SK-N-MC (cell line): ENCODE measurements at regions not wholly inside any gene's neighbourhood (a gene's known extent, or its start where the extent isn't known, plus 50 kb on each side); places are given as distances from the start of the nearest gene placed in this dataset.
"Not testable (repeated sequence)": the region's sequence is repeated elsewhere in the genome, so short reads cannot be mapped to it uniquely, and the experiment has no call there.

Source experiments
- DNase-seq: peaks from one replicate; pipeline ENCODE4 v3.0.0-alpha.2; 2011; ENCODE audit warnings: low read depth, low spot score
- H3K27ac ChIP-seq: fragments of 200-600 bp; sonication (generic); 2 replicates; pipeline ENCODE4 v1.5.1; 2016; ENCODE audit warnings: mixed run types
- H3K36me3 ChIP-seq: fragments of 200-600 bp; sonication (generic); 2 replicates; pipeline ENCODE4 v1.6.1; 2017; ENCODE audit warnings: antibody characterized with exemption, low read length, mixed read lengths; ENCODE audit not compliant: insufficient read depth
- H3K4me3 ChIP-seq: fragments of 200-600 bp; sonication (generic); 2 replicates; pipeline ENCODE4 v1.5.1; 2016
- H3K9ac ChIP-seq: fragments of 200-600 bp; sonication (generic); 2 replicates; pipeline ENCODE4 v1.8.0; 2017; ENCODE audit warnings: mixed run types, mixed read lengths; ENCODE audit not compliant: insufficient read length
- H3K9me3 ChIP-seq: fragments of 200-600 bp; sonication (generic); 2 replicates; pipeline ENCODE4 v1.6.1; 2017; ENCODE audit warnings: low read depth, mild to moderate bottlenecking, antibody characterized with exemption, low read length, moderate library complexity, mixed read lengths
- EZH2 ChIP-seq: fragments of 200-600 bp; sonication (generic); IDR thresholded peaks from one replicate; pipeline ENCODE4 v1.6.1; 2017; ENCODE audit warnings: antibody characterized with exemption
- FOXP2 ChIP-seq: optimal IDR thresholded peaks from 2 replicates; pipeline ENCODE3; 2011; ENCODE audit warnings: mild to moderate bottlenecking, moderate library complexity; ENCODE audit not compliant: insufficient read depth; ENCODE audit errors: extremely low read length, control extremely low read depth
- POLR2AphosphoS5 ChIP-seq: IDR thresholded peaks from 2 replicates; pipeline ENCODE4 v1.6.1; 2012; ENCODE audit warnings: mild to moderate bottlenecking, low read depth, low read length, borderline replicate concordance

DNA sequence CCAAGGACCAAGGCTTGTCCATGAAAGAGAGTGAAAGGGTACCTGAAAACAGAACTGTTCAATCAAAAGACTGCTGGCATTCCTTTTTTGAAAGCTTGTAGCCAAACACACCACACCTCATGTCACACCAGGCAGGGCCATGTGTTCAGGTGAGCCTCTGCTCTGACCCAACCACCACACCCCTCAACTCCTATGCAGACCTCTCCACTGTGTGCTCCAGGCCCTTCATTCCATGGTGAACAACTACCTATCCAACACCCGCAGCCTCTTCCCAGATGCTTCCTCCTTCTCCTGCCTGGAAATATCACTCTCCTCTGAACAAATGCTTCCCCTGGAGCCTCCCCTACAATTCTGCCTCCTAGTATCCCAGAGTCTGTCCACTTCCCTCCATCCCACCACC lies 166.6 kb downstream of the AVL9 start:
- no peak overlapping the region for H3K27ac ChIP-seq
- H3K9ac ChIP-seq, result no peak overlapping the region
- no peaks in the 10 kb centered on the region for H3K36me3 ChIP-seq
- TF ChIP-seq POLR2AphosphoS5 (no peak), EZH2 (no peak), FOXP2 (no peak)
- no peak for DNase-seq
- no peaks in the 10 kb centered on the region for H3K9me3 ChIP-seq
- no peak overlapping the region for H3K4me3 ChIP-seq

DNA sequence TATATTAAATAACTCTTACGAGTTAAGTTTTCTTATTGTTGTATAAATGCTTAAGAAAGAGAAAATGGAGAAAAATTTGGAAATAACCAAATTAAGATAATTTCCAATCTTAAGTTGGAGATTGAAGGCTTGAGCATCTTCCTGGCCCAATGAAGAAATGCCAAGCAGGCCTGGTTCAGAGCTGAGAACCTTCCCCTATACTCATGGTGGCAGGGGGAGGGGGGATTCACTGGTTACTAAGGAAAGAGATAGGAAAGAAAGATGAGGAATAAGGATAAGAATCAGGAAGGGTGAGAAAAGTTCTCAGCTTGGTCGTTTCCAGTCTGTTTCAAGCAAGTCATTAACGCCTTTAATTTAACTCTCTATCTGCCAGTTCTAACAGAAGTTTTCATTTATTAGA lies 166.2 kb downstream of the AVL9 start:
- Histone ChIP-seq H3K36me3 (no peaks in the 10 kb centered on the region), H3K9me3 (no peaks in the 10 kb centered on the region), H3K9ac (no peak overlapping the region), H3K27ac (no peak overlapping the region), H3K4me3 (no peak overlapping the region)
- no peak for DNase-seq
- TF ChIP-seq FOXP2 (no peak), POLR2AphosphoS5 (no peak)

DNA sequence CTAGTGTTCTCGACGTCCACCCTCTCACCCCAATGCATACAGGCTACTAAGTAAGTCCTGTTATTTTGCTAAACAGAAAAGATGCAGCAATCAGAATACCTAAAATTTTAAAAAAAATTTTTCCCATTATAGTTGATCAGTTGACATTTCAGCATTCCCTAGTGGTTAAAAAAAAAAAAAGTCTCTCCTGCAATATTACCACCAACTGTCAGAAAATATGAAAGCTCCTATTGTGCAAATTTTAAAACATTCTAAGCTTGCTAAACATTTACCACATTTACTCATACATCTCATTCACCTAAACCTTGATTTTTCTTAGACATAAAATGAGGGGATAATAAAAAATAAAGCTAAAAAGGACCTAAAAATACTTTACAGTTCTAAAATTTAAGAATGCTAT lies 165.6 kb downstream of the AVL9 start:
- H3K4me3 ChIP-seq, result no peak overlapping the region
- no peaks in the 10 kb centered on the region for H3K36me3 ChIP-seq
- no peak overlapping the region for H3K27ac ChIP-seq
- TF ChIP-seq EZH2 (no peak), FOXP2 (no peak), POLR2AphosphoS5 (no peak)
- no peaks in the 10 kb centered on the region for H3K9me3 ChIP-seq
- no peak for DNase-seq
- no peak overlapping the region for H3K9ac ChIP-seq

DNA sequence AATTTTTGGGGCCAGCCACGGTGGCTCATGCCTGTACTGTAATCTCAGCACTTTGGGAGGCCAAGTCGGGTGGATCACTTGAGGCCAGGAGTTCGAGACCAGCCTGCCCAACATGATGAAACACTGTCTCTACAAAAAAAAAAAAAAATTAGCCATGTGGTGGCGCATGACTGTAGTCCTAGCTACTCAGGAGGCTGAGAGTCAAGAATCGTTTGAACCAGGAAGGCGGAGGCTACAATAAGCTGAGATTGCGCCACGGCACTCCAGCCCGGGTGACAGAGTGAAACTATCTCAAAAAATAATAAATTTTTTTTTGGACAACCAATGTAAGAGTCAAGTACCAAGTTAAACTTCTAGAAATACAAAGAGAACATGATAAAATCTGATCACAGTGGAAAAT lies 164.6 kb downstream of the AVL9 start:
- Histone ChIP-seq H3K9me3 (no peaks in the 10 kb centered on the region), H3K27ac (no peak overlapping the region), H3K36me3 (no peaks in the 10 kb centered on the region), H3K9ac (no peak overlapping the region), H3K4me3 (no peak overlapping the region)
- no peak for TF ChIP-seq FOXP2
- TF ChIP-seq POLR2AphosphoS5, result no peak
- no peak for TF ChIP-seq EZH2
- DNase-seq, result no peak

DNA sequence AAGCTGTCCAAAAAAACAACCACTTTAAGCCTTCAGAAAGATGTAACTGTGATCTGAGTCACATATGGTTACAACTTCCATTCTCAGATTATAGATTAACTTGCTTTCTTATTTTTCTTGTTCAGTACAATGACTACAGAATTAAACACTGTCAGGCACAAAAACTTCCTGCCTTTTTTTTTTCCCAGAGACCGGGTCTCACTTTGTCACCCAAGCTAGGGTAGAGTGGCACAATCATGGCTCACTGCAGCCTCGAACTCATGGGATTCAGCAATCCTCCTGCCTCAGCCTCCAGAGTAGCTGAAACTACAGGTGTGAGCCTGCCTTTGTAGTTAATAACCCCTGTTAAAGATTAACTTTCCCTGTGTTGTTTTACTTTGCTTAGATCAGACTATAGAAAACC lies 163.2 kb downstream of the AVL9 start:
- Histone ChIP-seq H3K9me3 (no peaks in the 10 kb centered on the region), H3K36me3 (no peaks in the 10 kb centered on the region), H3K9ac (no peak overlapping the region), H3K4me3 (no peak overlapping the region), H3K27ac (no peak overlapping the region)
- DNase-seq, result no peak
- TF ChIP-seq FOXP2, result no peak
- no peak for TF ChIP-seq POLR2AphosphoS5
- TF ChIP-seq EZH2, result no peak

DNA sequence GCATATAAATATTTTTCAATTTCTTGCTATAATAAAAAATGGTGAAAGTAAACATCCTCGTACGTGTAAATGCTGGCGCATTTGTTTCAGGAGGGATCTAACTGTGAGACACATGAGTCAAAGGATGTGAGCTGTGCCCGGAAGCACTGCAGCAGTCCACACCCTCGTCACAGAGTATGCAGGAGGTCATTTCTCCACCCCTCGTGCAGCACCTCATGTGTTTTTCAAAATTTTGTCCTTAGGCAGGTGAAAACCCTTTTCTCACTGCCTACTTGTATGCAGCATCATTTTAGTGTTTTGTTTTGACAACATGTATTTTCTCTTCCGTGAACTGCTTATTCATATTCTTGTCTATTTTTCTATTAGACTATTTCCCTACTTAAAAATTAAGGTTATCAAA lies 162.7 kb downstream of the AVL9 start:
- no peak overlapping the region for H3K9ac ChIP-seq
- no peak for TF ChIP-seq FOXP2
- TF ChIP-seq POLR2AphosphoS5, result no peak
- TF ChIP-seq EZH2, result no peak
- H3K36me3 ChIP-seq, result no peaks in the 10 kb centered on the region
- H3K9me3 ChIP-seq, result no peaks in the 10 kb centered on the region
- no peak overlapping the region for H3K27ac ChIP-seq
- DNase-seq, result no peak
- H3K4me3 ChIP-seq, result no peak overlapping the region

DNA sequence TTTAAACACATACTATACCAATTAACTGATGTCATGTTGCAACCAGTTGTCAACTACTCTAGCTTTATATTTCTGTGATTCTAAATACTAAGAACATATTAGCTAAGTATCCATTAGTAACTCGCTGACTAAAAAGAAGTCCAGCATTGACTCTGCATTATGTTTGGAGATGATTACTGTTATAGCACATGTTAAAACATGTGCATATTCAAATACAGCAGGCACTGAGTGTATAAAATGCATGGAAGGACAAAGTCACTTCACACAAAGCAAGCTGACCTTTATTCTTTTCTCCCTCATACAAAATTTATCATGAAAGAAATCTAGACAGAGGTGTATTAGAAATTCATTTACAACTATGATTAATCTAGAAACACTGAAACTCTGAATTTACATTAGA lies 159.3 kb downstream of the AVL9 start:
- not testable (repeated sequence) for H3K4me3 ChIP-seq, H3K36me3 ChIP-seq, DNase-seq, H3K9me3 ChIP-seq, H3K9ac ChIP-seq, H3K27ac ChIP-seq

DNA sequence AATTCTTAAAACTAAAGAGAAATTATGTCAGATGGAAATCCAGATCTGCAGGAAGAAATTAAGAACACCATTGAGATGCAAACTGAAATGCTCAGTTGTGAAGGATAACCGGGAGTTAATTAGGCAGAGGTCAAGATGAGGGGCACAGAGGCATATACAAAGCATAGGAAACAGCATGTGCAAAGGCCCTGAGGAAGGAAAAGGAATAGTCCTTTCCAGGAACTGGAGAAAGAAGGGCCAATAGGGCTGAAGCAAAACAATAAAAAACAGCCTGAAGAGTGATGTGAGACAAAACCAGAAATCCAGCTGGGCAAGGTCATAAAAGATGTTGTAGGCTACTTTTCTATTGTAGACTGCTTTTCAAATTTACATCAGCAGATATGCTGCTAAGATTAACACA lies 155.1 kb downstream of the AVL9 start:
- H3K9me3 ChIP-seq, H3K36me3 ChIP-seq, H3K9ac ChIP-seq, H3K27ac ChIP-seq, H3K4me3 ChIP-seq, DNase-seq: not testable (repeated sequence)

DNA sequence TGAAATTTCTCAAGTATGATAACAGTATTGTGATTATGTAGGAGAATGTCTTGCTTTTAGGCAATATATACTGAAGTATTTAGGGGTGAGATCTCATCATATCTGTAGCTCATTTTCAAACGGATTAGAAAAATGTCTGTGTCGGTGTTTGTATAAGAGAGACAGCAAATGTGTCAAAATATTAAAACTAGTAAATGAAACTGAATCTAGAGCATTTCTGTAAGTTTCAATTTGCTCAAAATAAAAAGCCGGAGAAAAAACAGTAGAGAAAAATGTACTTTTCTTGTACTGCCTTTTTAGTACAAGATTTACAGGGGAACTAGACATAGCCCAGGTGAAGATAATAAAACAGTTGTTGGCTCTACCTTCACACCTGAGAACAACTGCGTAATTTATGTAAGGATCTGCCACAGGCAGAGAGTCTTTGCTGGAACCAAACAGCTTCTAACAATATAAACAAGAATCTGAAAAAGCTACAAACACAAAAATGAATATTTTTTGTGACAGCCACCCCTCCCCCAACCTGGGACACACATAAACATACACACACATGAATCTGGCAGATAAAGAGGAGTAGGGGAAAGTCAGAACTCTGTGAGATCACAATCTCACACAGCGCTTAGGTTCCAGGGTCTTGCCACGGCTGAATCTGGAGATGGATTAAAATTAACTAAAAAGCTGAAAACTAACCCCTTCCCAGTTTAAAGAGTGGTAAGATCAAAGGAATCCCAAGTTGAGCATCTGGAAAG lies 153.3 kb downstream of the AVL9 start:
- Histone ChIP-seq H3K4me3 (no peak overlapping the region), H3K9me3 (no peaks in the 10 kb centered on the region), H3K9ac (no peak overlapping the region), H3K36me3 (no peaks in the 10 kb centered on the region), H3K27ac (no peak overlapping the region)
- TF ChIP-seq FOXP2, result no peak
- TF ChIP-seq EZH2, result no peak
- no peak for TF ChIP-seq POLR2AphosphoS5
- no peak for DNase-seq

DNA sequence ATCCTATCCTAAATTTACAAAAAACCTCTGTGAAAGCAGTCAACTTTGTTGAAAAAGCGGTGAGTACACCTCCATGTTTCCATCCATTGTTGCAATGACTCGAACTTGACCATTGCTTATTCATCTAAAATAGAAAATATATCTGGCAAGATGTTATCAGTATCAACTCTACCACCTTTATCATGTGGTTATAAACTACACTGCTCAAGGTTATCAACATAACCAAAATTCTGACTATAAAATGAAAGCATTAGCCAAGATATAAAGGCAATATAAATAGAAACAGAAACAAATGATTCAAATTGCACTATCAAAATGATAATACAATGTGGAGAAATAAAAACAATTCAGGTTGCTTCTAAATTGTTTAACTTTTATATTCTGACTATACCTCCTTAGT lies 150.0 kb downstream of the AVL9 start:
- not testable (repeated sequence) for H3K36me3 ChIP-seq, H3K9ac ChIP-seq, H3K4me3 ChIP-seq, H3K27ac ChIP-seq, H3K9me3 ChIP-seq, DNase-seq
